GM21576 (cell line): ENCODE measurements at regions not wholly inside any gene's neighbourhood (a gene's known extent, or its start where the extent isn't known, plus 50 kb on each side); places are given as distances from the start of the nearest gene placed in this dataset.
"Not testable (repeated sequence)": the region's sequence is repeated elsewhere in the genome, so short reads cannot be mapped to it uniquely, and the experiment has no call there.

Experiments
- ATAC-seq: cut with Tn5 transposase; IDR thresholded peaks from one replicate; pipeline ENCODE4 v1.9.1; 2021; ENCODE audit warnings: mild to moderate bottlenecking, moderate library complexity; ENCODE audit not compliant: unreplicated experiment

- ATAC-seq, result no peak
These were observed 521.6 kb upstream of the ZNF337 start for GRCh38 chr20:26218301-26218700.

GRCh38 chr20:26216025-26216424, 519.4 kb upstream of the ZNF337 start:
- no peak for ATAC-seq

- ATAC-seq, result no peak
These were observed 518.3 kb upstream of the ZNF337 start for GRCh38 chr20:26214991-26215390.

- ATAC-seq, result no peak
These were observed 512.7 kb upstream of the ZNF337 start for GRCh38 chr20:26209171-26209941.

- no peak for ATAC-seq
These were observed 511.8 kb upstream of the ZNF337 start for GRCh38 chr20:26208296-26209091.

GRCh38 chr20:26207967-26208295, 511.3 kb upstream of the ZNF337 start:
- ATAC-seq, result not testable (repeated sequence)

- no peak for ATAC-seq
These were observed 510.7 kb upstream of the ZNF337 start for GRCh38 chr20:26207237-26207966.

GRCh38 chr20:26205350-26205749, 508.7 kb upstream of the ZNF337 start:
- no peak for ATAC-seq

- ATAC-seq, result not testable (repeated sequence)
These were observed 504.4 kb upstream of the ZNF337 start for GRCh38 chr20:26201026-26201425.

- ATAC-seq, result not testable (repeated sequence)
These were observed 490.7 kb upstream of the ZNF337 start for GRCh38 chr20:26187329-26187728.

- not testable (repeated sequence) for ATAC-seq
These were observed 487.1 kb upstream of the ZNF337 start for GRCh38 chr20:26183720-26184119.

GRCh38 chr20:26181364-26181763, 484.7 kb upstream of the ZNF337 start:
- not testable (repeated sequence) for ATAC-seq

GRCh38 chr20:26171875-26172274, 475.2 kb upstream of the ZNF337 start:
- ATAC-seq, result not testable (repeated sequence)

- ATAC-seq, result no peak
These were observed 472.9 kb upstream of the ZNF337 start for GRCh38 chr20:26169506-26169905.

- ATAC-seq, result no peak
These were observed 470.8 kb upstream of the ZNF337 start for GRCh38 chr20:26167499-26167898.

- no peak for ATAC-seq
These were observed 467.2 kb upstream of the ZNF337 start for GRCh38 chr20:26163890-26164289.

GRCh38 chr20:26163151-26163550, 466.5 kb upstream of the ZNF337 start:
- not testable (repeated sequence) for ATAC-seq

- ATAC-seq, result not testable (repeated sequence)
These were observed 465.1 kb upstream of the ZNF337 start for GRCh38 chr20:26161741-26162140.

GRCh38 chr20:26160916-26161315, 464.3 kb upstream of the ZNF337 start:
- ATAC-seq, result not testable (repeated sequence)

GRCh38 chr20:26154224-26154623, 457.6 kb upstream of the ZNF337 start:
- ATAC-seq, result no peak

GRCh38 chr20:26135325-26136110, 438.9 kb upstream of the ZNF337 start:
- no peak for ATAC-seq
